Stomach (tissue), 4 donors: ENCODE measurements at regions not wholly inside any gene's neighbourhood (a gene's known extent, or its start where the extent isn't known, plus 50 kb on each side); places are given as distances from the start of the nearest gene placed in this dataset.
"Not testable (repeated sequence)": the region's sequence is repeated elsewhere in the genome, so short reads cannot be mapped to it uniquely, and the experiment has no call there.

ENCODE experiments used
- EP300 ChIP-seq: sonication (generic); formaldehyde crosslinking; IDR thresholded peaks from one replicate; pipeline ENCODE4 v1.6.1; 2017; ENCODE audit warnings: antibody characterized with exemption
- POLR2A ChIP-seq, 4 donors: fragments of 450-650 bp; IDR thresholded peaks; one replicate each; pipeline ENCODE4 v1.6.1; 2016; ENCODE audit warnings: antibody characterized with exemption in 4 of 4, control low read depth in 2 of 4, mild to moderate bottlenecking in 1 of 4, moderate library complexity in 1 of 4
- POLR2AphosphoS5 ChIP-seq, 3 donors: sonication (generic); formaldehyde crosslinking; IDR thresholded peaks; one replicate each; pipeline ENCODE4 v1.6.1; 2016; ENCODE audit warnings: antibody characterized with exemption in 3 of 3
- TF ChIP-seq, protein P1 (sequence below), 7 experiments: fragments of 450-650 bp in 4 of 7; fragments of 200-600 bp in 3 of 7; sonication (generic) in 3 of 7; IDR thresholded peaks; one replicate each; pipeline ENCODE4 v1.5.1; 2016 to 2019; ENCODE audit warnings: antibody characterized with exemption in 7 of 7, control low read depth in 2 of 7, mild to moderate bottlenecking in 1 of 7

GRCh38 chr5:71398859-71399258 is 56.6 kb upstream of the BDP1 start:
- TF ChIP-seq, protein P1, sequence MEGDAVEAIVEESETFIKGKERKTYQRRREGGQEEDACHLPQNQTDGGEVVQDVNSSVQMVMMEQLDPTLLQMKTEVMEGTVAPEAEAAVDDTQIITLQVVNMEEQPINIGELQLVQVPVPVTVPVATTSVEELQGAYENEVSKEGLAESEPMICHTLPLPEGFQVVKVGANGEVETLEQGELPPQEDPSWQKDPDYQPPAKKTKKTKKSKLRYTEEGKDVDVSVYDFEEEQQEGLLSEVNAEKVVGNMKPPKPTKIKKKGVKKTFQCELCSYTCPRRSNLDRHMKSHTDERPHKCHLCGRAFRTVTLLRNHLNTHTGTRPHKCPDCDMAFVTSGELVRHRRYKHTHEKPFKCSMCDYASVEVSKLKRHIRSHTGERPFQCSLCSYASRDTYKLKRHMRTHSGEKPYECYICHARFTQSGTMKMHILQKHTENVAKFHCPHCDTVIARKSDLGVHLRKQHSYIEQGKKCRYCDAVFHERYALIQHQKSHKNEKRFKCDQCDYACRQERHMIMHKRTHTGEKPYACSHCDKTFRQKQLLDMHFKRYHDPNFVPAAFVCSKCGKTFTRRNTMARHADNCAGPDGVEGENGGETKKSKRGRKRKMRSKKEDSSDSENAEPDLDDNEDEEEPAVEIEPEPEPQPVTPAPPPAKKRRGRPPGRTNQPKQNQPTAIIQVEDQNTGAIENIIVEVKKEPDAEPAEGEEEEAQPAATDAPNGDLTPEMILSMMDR (IDR thresholded peaks at IDR 0.05) = not testable (repeated sequence)
- not testable (repeated sequence) for TF ChIP-seq EP300; POLR2A (IDR thresholded peaks at IDR 0.05); POLR2AphosphoS5 (IDR thresholded peaks at IDR 0.05)
